ENCODE measurements at regions not wholly inside any gene's neighbourhood (a gene's known extent, or its start where the extent isn't known, plus 50 kb on each side); places are given as distances from the start of the nearest gene placed in this dataset.

DNA sequence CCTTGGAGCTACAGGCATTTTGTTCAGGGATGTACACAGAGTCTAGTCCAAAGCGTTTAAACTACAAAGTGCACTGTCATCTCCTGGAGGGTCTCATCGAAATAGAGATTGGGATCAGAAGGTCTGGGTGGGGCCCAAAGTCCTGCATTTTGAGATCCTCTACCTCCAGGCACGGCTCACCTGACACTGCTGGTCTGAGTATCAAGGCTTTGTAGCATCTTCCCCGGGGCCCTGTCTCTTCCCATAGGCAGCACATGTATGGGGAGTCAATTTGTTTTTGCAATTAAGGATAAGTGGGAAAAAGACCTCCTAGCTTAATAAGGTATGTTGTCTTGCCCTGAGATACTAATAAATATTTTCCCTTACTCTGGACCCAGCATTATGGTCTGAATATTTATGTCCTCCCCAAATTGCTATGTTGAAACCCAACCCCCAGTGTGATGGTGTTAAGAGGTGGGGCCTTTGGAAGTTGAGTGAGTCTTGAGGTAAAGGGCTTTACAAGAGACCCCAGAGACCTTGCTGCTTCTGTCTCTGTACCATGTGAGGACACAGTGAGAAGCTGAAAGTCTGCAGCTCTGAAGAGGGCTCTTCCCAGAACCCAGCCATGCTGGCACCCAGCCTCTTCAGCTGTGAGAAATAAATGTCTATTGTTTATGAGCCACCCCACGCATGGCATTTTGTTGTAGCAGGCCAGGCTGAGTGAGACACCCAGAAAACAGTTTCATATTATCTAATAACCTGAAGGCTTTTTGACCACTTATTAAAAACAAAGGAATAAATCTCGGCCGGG is 258.7 kb upstream of the HS6ST1 start:
- DNase-seq: no peak

DNA sequence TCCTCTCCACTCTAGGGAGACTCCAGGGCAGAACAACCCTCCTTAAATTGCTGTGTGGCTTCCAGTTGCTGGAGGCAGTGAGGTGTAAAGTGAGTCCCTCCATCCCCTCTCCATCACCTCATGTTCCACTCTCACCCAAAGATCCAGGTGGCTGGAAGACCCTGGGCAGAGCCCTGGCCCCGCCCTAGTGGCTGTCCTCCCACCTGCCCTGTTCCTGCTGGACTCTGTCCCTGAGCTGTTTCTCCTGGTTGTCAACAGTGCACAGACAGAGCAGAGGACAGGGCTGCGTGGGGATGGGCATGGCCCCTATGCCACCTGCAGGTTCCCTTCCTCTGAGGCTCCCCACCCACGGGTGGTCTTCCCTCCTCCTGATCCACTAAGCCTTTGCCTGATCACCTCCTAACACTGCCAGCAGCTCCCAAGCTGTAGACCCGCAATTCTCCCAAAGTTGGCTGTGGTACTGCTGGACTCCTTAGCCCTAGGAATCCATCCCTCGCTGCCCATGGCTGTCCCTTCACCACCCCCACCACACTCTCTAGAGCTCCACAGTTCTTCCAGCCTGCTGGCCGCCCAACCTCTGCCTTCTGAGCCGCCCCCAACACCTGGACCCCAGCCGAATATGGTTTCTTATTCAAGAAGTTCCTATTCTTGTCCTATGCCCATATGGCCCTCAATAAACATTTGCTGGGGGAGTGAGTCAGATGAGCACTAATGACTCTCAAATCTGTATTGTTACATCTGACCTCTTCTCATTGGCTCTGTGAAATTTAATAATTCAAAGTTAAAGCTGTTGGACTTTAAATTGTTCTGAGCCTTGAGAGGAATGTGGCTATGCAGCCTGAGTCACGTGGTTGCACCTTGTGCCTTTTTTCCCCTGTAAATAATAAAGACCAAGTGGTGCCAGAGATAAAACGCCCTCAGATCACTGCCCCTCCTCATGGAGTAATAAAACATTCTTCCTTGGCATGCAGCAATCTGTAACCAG is 260.0 kb upstream of the HS6ST1 start:
- no peak for DNase-seq

DNA sequence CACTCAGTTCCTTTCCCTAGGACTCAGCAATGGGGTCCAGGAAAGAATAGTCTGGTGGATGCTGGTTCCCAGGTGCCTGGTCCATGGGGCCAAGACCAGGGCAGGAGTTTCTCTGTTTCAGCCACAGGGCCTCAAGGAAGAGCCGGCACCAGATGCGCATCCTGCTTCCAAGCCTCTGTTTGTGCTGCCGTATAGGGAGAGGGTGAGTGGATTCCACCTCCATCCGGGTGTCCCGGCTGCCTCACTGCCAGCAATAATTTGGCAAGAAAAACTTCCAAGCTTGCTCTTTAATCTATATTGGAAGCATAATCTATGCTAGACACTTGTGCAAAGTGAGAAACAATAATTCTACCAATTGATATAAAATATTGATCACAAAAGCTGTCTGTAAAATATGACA is 261.2 kb upstream of the HS6ST1 start:
- no peak for DNase-seq

DNA sequence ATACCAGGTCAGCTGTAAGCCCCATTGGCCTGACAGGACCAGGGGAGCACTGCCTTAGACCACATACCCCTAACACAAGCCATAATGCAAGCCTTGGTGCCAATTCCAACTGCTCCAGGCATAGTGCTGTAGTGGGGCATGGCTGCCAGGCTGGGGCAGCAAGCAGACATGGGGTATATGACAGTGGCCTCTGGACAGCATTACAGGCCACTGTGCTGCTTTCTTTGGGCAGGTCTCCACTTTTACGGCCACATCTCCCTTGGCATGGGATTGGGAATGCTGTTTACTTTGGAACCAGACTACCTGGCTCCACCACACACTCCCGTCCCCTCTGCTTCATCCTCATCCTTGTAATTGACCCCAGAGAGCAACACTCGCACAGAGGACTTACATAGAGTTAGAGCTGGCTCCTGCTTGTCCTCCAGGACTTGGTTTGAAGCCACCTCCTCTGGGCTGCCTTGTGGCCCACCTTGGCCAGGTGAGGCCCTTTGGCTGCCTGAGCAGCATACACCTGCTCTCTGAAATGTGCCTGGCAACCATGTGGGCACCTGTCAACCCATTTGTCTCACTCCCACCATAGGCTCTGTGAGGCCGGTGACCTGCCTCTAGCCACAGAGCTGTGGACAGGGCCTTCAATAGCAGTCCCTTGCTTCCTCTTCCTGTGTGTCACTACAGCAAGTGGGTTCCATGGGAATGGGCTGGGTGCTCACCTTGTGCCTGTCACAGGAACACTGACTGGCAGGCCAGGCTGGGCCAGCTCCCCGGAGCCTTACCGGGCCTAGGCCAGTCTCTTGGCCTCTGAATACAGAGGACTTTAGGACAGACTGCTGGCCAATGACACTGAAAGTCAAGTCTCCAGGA is 262.6 kb upstream of the HS6ST1 start:
- no peak for DNase-seq

DNA sequence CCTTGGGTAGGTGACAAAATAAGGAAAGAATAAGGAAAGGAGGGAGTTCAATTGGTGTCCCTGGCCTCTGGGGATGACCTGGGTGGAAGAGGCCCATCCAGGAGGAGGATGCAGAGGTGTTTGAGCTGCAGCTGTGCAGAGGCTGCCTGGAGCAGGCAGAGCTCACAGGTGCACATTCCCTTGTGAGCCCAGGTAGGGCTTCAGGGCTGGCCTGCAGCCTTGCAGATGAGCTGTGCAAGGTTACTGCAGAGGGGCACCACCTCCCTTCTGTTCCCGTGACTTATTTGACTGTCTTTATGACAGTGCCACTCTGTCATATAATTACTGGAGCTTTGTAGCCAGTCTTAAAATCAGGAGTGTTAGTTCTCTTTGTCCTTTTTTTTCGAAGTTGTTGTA is 263.2 kb upstream of the HS6ST1 start:
- no peak for DNase-seq

DNA sequence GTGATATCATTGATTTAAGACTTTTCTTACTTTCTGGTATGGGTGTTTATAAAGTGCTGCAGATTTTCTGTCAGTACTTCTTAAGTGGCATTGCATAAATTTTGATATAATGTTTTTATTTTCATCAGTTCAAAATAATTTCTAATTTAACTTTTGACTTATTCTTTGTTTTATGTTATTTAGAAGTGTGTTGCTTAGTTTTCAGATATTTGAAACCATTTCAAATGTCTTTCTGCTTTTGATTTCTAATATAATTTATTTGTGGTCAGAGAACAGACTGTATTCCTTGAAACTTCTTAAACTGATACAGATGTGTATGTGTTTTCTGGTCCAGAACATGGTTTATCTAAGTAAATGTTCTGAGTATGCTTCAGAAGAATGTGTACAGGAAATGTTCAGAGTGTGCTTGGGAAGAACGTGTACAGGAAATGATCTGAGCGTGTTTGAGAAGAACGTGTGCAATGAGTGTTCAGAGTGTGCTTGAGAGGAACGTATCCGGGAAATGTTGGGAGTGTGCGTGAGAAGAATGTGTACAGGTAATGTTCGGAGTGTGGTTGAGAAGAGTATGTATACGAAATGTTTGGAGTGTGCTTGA is 265.7 kb upstream of the HS6ST1 start:
- no peak for DNase-seq

DNA sequence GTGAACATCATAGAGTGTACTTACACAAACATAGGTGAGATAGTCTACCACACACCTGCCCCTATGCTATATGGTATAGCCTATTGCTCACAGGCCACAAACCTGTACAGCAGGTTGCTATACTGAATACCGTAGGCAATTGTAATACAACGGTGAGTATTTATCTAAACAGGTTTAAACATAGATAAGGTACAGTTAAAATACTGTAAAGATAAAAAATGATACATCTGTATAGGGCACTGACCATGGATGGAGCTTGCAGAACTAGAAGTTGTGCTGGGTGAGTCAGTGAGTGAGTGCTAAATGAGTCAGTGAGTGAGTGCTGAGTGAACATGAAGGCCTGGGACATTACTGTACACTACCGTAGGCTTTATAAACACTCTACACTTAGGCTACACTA is 267.0 kb upstream of the HS6ST1 start:
- no peak for DNase-seq

DNA sequence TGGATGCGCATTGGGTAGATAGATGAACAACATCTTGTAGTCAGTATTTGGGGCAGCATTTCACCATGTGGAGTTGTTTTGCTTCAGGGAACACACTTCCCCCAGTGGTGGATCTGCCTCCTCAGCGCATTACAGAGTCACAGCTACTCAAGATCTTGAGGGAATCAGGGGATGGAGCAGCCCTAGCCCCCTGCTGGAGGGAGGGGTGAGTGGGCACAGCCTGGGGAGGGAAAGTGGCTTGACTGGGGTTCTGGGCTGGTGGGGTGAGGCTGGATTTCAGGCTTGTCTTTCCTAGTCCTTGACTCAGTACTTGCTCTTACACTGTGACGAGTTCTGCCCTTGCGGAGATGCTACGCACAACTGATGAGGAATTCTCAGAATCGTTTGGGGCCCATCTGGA is 271.0 kb upstream of the HS6ST1 start:
- DNase-seq: no peak

DNA sequence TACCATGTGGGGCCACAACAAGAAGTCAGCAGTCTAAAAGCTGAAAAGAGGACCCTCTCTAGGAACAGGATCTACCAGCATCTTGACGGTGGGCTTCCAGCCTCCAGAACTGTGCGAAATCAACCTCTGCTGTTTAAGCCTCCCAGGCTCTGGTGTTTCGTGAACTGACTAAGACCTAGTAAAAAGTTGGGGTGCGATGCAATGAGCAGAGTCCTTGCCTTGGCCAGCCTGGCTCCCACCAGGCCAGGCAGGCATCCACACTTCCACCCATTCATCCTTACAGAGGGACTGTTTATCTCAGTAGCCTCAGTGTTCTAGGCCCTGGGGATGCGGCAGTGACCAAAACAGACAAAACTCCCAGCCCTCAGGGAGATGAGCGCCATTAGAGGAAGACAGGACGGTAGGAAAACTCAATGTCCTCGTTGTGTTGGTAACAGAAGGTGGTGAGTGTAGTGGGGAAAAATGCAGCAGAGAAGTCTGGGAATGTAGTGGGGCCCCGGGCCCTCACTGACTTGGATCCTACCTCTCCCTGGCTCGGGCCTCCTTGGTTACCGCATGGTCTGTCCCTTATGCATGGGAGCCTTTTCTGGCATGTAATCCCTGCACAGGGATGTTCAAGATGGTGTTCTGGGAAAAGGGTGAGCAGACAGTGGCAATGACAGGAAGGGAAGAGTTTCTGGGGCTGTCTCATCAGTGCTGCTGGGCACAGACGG is 271.8 kb upstream of the HS6ST1 start:
- no peak for DNase-seq

DNA sequence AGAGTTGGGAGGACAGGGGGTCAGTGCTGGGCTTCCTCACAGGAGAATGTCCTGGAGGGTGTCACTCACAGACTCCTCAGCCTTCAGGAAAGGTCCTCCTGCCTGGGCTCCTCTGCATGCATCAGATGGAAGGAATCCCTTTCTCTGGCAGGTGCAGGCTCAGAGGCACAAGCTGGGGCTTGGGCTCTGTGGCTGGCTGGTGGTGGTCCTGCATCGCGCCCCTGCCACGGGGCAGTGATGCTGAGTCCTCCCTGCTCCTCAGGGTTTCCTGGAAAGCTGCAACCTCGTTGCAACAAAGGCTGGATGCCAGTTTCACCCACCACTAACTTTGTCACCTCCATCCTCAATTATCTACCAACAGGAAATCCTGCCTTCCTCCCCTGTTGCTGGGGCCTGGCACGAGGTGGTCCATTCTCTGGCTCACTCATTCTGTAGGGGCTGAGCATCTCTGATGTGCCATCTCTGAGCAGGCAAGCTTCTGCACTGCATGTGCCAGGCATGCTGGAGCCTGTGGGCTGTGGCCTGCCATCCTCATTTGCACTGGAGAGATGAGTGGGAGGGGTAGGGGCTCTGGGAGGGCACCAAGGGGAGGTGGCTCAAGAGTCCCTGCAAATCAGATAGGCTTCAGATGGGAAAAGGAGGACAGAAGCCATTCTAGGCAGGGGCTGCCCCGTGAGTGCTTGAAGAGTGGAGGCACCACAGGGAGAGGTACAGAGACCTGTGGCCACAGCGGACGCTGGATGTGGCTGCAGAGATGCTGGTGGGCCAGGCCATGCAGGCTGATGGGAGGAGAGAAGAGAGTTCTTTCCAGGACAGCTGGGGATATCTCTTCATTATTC is 272.6 kb upstream of the HS6ST1 start:
- DNase-seq: no peak

DNA sequence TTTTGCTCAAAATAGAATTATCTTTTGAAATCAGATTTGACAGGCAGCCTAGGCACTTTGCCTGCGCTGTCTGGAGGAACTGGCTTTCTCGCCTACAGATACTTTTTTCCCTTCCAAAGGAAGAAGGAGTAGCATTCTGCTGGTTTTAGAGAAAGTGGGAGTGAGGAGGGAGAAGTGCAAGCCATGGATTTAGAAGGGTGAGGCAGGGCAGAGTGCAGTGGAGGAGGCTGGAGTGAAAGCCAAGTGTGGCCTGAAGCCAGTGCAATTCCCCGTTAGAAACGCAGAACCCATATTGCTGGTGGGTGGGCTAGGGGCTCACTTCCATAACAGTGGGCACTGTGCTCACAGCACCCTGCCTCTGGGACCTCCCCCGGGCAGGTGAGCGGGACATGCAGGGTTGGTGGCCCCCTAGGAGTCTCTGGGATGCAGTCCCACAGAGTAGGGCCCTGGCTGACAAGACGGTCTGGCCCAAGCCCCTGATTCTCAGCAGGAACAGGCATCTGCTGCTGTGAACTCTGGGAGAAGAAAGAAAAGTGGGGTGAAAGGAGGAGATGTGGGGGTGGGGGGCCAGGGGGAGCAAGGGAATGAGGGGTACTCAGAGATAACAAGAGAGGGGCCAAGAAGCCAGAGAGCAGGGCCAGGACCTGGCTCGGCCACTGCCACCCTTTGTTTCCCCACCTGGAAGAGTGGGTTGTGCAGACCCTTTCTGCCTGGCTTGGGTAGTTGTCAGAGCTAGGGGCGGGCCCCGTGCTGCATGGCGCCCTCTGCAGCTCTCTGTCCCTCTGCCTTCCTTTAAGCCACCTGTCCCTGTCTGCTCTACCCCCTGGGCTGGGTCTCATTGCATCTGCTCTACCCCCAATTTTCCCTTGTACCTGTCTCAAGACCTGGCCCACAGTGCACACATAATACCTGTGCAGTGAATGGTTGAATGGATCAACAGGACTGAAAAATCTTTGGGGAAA is 273.5 kb upstream of the HS6ST1 start:
- DNase-seq: no peak

DNA sequence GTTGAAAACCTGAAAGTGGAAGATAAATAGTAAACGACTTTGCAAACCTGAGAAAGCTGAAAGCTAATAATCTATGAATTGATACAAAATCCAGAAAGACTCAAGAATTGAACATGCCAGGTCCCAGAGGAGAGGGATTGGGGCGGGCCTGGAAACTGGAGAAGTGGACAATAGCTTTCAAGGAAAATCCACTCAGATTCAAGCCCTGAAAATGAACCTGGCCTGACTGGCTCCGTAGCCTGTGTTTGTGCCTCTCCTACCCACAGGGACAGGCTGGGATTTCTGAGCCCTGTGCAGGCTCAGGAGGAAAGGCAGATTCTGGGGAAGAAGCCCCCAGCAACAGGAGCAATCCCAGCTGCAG is 274.8 kb upstream of the HS6ST1 start:
- no peak for DNase-seq

DNA sequence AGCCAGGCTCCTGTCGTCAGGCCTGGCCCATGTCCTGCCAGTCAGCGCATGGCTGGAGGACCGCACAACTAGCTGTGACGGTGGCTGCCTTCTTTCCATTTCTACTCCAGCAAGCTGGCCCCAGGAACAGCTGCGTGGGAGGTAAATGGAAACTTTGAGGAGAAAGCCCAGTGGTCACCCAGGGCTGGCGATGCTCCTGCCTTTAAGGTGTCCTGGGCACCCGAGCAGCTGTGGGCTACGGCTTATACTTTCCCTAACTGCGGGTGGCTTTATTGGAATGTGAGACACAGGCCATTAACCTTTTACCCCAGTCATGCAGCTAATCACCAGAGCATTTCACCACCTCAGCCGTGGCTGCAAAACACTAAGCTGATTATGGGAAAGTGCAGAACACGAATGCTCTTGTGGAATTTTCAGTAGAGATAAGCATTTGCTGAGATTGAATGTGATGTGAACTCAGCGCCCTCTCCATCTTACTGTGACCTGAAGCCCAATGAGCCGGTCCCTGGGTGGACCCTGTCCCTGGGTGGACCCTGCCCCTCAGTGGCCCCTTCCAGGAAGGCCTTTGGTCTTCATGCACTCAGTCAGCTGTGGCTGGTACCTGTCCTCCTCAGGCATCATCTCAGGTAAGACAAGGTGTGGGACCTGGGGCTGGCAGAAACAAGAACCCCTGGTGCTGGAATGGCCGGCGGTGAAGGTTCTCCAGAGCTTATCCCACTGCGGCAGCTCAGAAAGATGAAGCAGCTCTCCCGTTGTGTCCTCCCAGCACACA is 275.4 kb upstream of the HS6ST1 start:
- DNase-seq: peak; percentile 85

DNA sequence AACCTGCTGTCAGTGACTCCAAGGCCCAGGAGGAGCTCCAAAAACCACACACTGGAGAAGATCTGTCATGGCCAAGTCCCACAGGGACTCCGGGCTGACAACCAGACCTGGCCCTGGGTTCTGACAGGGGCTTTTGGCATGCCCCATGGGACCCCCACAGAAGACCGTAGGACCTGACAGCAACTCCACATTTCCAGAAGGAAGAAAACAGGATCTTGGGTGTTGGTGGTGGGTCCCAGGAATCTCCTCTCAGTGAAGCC is 275.9 kb upstream of the HS6ST1 start:
- no peak for DNase-seq

DNA sequence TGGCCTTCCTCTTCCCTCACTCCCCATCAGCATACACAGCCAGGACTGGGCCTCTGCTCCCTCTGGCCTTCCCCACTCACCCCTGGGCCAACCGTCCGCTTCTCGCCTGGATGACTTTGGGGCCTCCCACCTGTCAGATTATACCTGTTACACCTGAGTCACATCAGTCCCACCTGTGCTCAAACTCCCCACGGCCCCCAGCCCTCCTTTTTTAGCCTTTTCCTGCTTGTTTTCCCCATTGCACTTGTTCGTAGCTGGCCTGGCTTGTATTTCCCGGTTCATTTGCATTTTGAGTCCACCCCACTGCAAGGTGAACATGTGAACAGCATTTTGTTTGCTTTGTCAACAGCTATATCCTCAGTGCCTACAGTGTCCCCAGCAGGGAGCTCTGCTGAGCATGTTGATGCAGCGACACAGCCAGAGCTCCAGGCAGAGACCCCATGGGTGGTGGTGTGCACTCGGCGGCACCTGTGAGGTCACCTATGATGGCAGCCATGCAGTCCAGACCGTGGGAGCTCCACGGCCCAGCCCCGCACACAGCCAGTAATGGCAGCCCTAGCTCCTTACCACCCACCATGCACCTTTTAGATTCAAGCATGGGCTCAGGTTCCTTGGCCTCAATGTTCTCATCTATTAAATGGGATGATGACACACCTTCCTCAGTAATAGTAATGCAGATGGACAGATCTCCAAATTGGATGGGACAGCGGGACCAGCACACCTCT is 276.4 kb upstream of the HS6ST1 start:
- no peak for DNase-seq

DNA sequence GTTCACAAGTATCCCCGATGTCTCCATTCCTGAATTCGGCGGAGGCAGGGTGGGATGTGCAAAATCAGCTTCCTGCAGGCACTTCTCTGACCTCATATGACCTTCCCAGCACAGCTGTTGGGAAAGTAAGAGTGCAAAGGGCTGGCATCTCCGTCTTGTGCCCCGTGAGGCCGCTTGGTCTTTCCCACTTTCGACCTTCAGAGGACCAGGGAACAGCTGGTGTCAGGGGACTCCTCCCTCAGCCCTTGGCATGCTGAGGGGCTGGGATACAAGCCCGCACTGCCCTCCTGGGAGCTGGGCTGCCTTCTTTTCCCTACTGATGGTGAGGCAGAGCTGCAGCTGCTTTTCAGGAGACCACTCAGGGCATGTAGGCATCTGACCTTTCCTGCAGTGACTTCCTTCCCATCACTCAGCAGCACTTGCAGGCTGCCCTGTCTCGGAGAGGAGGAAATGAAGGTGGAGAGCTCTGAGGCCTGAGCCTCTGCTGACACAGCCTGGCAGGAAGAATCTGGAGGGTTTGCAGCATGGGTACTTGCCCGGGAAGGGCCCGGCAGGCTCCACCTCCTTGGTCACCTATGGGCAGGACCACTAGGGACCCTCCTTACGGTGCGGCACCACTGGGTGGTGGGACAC is 277.2 kb upstream of the HS6ST1 start:
- DNase-seq: no peak
